GM12878 (cell line): ENCODE measurements at regions not wholly inside any gene's neighbourhood (a gene's known extent, or its start where the extent isn't known, plus 50 kb on each side); places are given as distances from the start of the nearest gene placed in this dataset.

Experiments used
- ATAC-seq: fragments of 200-7000 bp; cut with Tn5 transposase; 3 replicates; pipeline ENCODE4 v1.9.1; 2020; ENCODE audit warnings: mild to moderate bottlenecking, moderate library complexity
- BruUV-seq: library from RNA; stranded (reverse); fragments of 400-500 nt; replicated peaks from 2 replicates; lab custom pipeline; 2021; lab: Mats Ljungman, UMichigan
- CTCF ChIA-PET: fragments of 300-600 bp; sonication (Branson Sonifier 250); formaldehyde crosslinking; extraction: SDS; loops from one replicate; lab custom pipeline; 2021; ENCODE audit warnings: inconsistent platforms; lab: Yijun Ruan, JAX
- POLR2A ChIA-PET: fragments of 350-600 bp; formaldehyde crosslinking; extraction: SDS; loops from one replicate; lab custom pipeline; 2021; ENCODE audit warnings: inconsistent platforms; lab: Charles Lee
- RAD21 ChIA-PET: fragments of 300-600 bp; sonication (Branson Sonifier 250); formaldehyde crosslinking; loops from one replicate; lab custom pipeline; 2023; ENCODE audit warnings: antibody characterized with exemption; ENCODE audit not compliant: unreplicated experiment; lab: Charles Lee
- SMC1A ChIA-PET: fragments of 300-600 bp; sonication (Branson Sonifier 250); formaldehyde crosslinking; loops from one replicate; lab custom pipeline; 2023; ENCODE audit not compliant: unreplicated experiment, uncharacterized antibody; lab: Charles Lee
- DNase-seq: peaks from one replicate; pipeline ENCODE4 v3.0.0-alpha.2; 2011; ENCODE audit warnings: low read depth, low spot score
- FAIRE-seq: peaks from 3 replicates; lab custom pipeline; 2011; peaks lifted over from hg19 to GRCh38; lab: Jason Lieb, UNC
- H2AFZ ChIP-seq: 2 replicates; pipeline ENCODE4 v1.6.0; 2011; ENCODE audit warnings: low read depth, low read length, control low read depth; ENCODE audit not compliant: control insufficient read depth
- H3K27ac ChIP-seq: 2 replicates; pipeline ENCODE4 v1.5.1; 2011; ENCODE audit warnings: control low read depth; ENCODE audit not compliant: control insufficient read depth, insufficient read depth
- H3K27me3 ChIP-seq, 2 experiments: replicated peaks in 1 of 2; 2 replicates each; pipeline versions ENCODE4 v1.6.0 to v1.6.1; 2011; ENCODE audit warnings: low read length in 1 of 2; ENCODE audit not compliant: control insufficient read depth in 2 of 2, insufficient read depth in 2 of 2
- H3K36me3 ChIP-seq, 2 experiments: 2 replicates each; pipeline ENCODE4 v1.5.1; 2011; ENCODE audit warnings: low read length in 1 of 2; ENCODE audit not compliant: control insufficient read depth in 2 of 2, insufficient read depth in 2 of 2
- H3K4me1 ChIP-seq: 2 replicates; pipeline ENCODE4 v1.6.1; 2011; ENCODE audit warnings: mild to moderate bottlenecking, low read length, moderate library complexity, mixed read lengths; ENCODE audit not compliant: control insufficient read depth, insufficient read depth
- H3K4me2 ChIP-seq: 2 replicates; pipeline ENCODE4 v1.6.0; 2011; ENCODE audit warnings: control low read depth; ENCODE audit not compliant: control insufficient read depth, insufficient read depth
- H3K4me3 ChIP-seq: fragments of 200-600 bp; sonication (generic); 2 replicates; pipeline ENCODE4 v1.5.1; 2016
- H3K79me2 ChIP-seq: 2 replicates; pipeline ENCODE4 v1.6.0; 2011; ENCODE audit warnings: low read length; ENCODE audit not compliant: control insufficient read depth, insufficient read depth
- H3K9ac ChIP-seq: 2 replicates; pipeline ENCODE4 v1.8.0; 2011; ENCODE audit warnings: low read length, control low read depth, mixed read lengths; ENCODE audit not compliant: control insufficient read depth, insufficient read depth
- H3K9me3 ChIP-seq: replicated peaks from 3 replicates; pipeline ENCODE4 v1.5.1; 2011; ENCODE audit warnings: mild to moderate bottlenecking, low read length; ENCODE audit not compliant: control insufficient read depth, insufficient read depth
- H4K20me1 ChIP-seq: 2 replicates; pipeline ENCODE4 v1.6.0; 2011; ENCODE audit not compliant: control insufficient read depth, insufficient read depth
- BRCA1 ChIP-seq: IDR thresholded peaks from 2 replicates; pipeline ENCODE4 v1.6.1; 2011; ENCODE audit warnings: low read depth, low read length, improper control_type of control experiment
- CHD1 ChIP-seq: IDR thresholded peaks from 2 replicates; pipeline ENCODE4 v1.6.1; 2012; ENCODE audit warnings: low read depth, low read length, improper control_type of control experiment
- CHD2 ChIP-seq: IDR thresholded peaks from 2 replicates; pipeline ENCODE4 v1.6.1; 2011; ENCODE audit warnings: low read depth, low read length, improper control_type of control experiment, borderline replicate concordance
- CHD4 ChIP-seq: fragments of 200-600 bp; sonication (generic); IDR thresholded peaks from 2 replicates; pipeline ENCODE4 v1.6.1; 2016; ENCODE audit warnings: mild to moderate bottlenecking
- NBN ChIP-seq: fragments of 450-650 bp; IDR thresholded peaks from 2 replicates; pipeline ENCODE4 v1.6.1; 2016
- NR2C1 ChIP-seq: fragments of 450-650 bp; IDR thresholded peaks from 2 replicates; pipeline ENCODE4 v1.6.1; 2017; ENCODE audit warnings: antibody characterized with exemption, mild to moderate bottlenecking, moderate library complexity
- NR2C2 ChIP-seq: IDR thresholded peaks from 2 replicates; pipeline ENCODE4 v1.6.1; 2011; ENCODE audit warnings: borderline replicate concordance, low read depth; ENCODE audit not compliant: control insufficient read depth, insufficient read length
- POU2F2 ChIP-seq: IDR thresholded peaks from 3 replicates; pipeline ENCODE4 v1.6.1; 2011; ENCODE audit warnings: low read depth, mild to moderate bottlenecking, low read length, borderline replicate concordance
- RB1 ChIP-seq: fragments of 450-650 bp; formaldehyde crosslinking; IDR thresholded peaks from 2 replicates; pipeline ENCODE4 v1.6.1; 2017; ENCODE audit warnings: mild to moderate bottlenecking, borderline replicate concordance
- SMC3 ChIP-seq: IDR thresholded peaks from 2 replicates; pipeline ENCODE4 v1.6.1; 2011; ENCODE audit warnings: low read length, improper control_type of control experiment, borderline replicate concordance
- SPI1 ChIP-seq: IDR thresholded peaks from 2 replicates; pipeline ENCODE4 v1.6.1; 2011; ENCODE audit warnings: low read depth, mild to moderate bottlenecking, low read length, moderate library complexity, borderline replicate concordance; ENCODE audit not compliant: insufficient read depth
- SREBF2 ChIP-seq: IDR thresholded peaks from 2 replicates; pipeline ENCODE4 v1.6.1; 2012; ENCODE audit warnings: mild to moderate bottlenecking, low read length
- TBL1XR1 ChIP-seq: IDR thresholded peaks from 2 replicates; pipeline ENCODE4 v1.6.1; 2012; ENCODE audit warnings: low read depth, low read length, improper control_type of control experiment
- TCF7 ChIP-seq: IDR thresholded peaks from 2 replicates; pipeline ENCODE4 v1.6.1; 2014; ENCODE audit warnings: antibody characterized with exemption, borderline replicate concordance
- YBX1 ChIP-seq: fragments of 450-650 bp; IDR thresholded peaks from 2 replicates; pipeline ENCODE4 v1.6.1; 2016; ENCODE audit warnings: antibody characterized with exemption
- ZNF274 ChIP-seq: IDR thresholded peaks from one replicate; pipeline ENCODE4 v1.8.0; 2011; ENCODE audit not compliant: insufficient read length, insufficient read depth
- ZZZ3 ChIP-seq: IDR thresholded peaks from 2 replicates; pipeline ENCODE4 v1.6.1; 2011; ENCODE audit warnings: low read depth; ENCODE audit not compliant: control insufficient read depth, insufficient read length
- WGBS: methylation state at CpG from one replicate; pipeline ENCODE4 v1.1.6; 2016; ENCODE audit warnings: low lambda C conversion rate; ENCODE audit not compliant: insufficient replicate concordance, insufficient coverage; ENCODE audit errors: missing lambda C conversion rate; 5-methylcytosine and 5-hydroxymethylcytosine counted together
- in situ Hi-C: fragments of 300-500 bp; cut with MboI; formaldehyde crosslinking; loops from 9 replicates; pipeline ENCODE4 v1.14.3; 2018; ENCODE audit warnings: mixed read lengths
- intact Hi-C: fragments of 100-400 bp; cut with micrococcal nuclease; formaldehyde crosslinking; loops from one replicate; pipeline ENCODE4 v1.14.2; 2022; ENCODE audit not compliant: unreplicated experiment
- TF ChIP-seq, protein P1 (sequence below): IDR thresholded peaks from 2 replicates; pipeline ENCODE4 v1.6.1; 2012; ENCODE audit warnings: mild to moderate bottlenecking, low read depth, low read length
- TF ChIP-seq, protein P2 (sequence below): fragments of 450-650 bp; IDR thresholded peaks from 2 replicates; pipeline ENCODE4 v1.6.1; 2017; ENCODE audit warnings: mild to moderate bottlenecking, low read depth, inconsistent platforms; ENCODE audit not compliant: poor library complexity, severe bottlenecking

- CTCF ChIA-PET = no interaction called here
- no peaks in the 10 kb centered on the region; the same call in 2 of the 3 replicates for H3K9me3 ChIP-seq
- no peaks in the 10 kb centered on the region for H3K79me2 ChIP-seq
- DNase-seq (no peak), FAIRE-seq (no peak)
- POLR2A ChIA-PET = no interaction called here
- RAD21 ChIA-PET = interaction anchor here (0.6 kb wide), 1 partner anchor 228 kb away, joined by 3 read pairs; no protein-coding TSS in a partner anchor
- BruUV-seq = no TSS peak
- no peak overlapping the region for H2AFZ ChIP-seq
- TF ChIP-seq CHD4 = no peak
- no peak for TF ChIP-seq POU2F2
- TF ChIP-seq ZNF274 = no peak
- no peak for TF ChIP-seq SREBF2
- no peak for TF ChIP-seq NR2C1
- no peak for TF ChIP-seq NBN
- no peak for TF ChIP-seq NR2C2
- TF ChIP-seq, protein P1, sequence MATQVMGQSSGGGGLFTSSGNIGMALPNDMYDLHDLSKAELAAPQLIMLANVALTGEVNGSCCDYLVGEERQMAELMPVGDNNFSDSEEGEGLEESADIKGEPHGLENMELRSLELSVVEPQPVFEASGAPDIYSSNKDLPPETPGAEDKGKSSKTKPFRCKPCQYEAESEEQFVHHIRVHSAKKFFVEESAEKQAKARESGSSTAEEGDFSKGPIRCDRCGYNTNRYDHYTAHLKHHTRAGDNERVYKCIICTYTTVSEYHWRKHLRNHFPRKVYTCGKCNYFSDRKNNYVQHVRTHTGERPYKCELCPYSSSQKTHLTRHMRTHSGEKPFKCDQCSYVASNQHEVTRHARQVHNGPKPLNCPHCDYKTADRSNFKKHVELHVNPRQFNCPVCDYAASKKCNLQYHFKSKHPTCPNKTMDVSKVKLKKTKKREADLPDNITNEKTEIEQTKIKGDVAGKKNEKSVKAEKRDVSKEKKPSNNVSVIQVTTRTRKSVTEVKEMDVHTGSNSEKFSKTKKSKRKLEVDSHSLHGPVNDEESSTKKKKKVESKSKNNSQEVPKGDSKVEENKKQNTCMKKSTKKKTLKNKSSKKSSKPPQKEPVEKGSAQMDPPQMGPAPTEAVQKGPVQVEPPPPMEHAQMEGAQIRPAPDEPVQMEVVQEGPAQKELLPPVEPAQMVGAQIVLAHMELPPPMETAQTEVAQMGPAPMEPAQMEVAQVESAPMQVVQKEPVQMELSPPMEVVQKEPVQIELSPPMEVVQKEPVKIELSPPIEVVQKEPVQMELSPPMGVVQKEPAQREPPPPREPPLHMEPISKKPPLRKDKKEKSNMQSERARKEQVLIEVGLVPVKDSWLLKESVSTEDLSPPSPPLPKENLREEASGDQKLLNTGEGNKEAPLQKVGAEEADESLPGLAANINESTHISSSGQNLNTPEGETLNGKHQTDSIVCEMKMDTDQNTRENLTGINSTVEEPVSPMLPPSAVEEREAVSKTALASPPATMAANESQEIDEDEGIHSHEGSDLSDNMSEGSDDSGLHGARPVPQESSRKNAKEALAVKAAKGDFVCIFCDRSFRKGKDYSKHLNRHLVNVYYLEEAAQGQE = no peak
- no peak for TF ChIP-seq TBL1XR1
- TF ChIP-seq ZZZ3 = no peak
- no peak for TF ChIP-seq YBX1
- no peak for TF ChIP-seq TCF7
- TF ChIP-seq SMC3 = no peak
- no peak for TF ChIP-seq RB1
- TF ChIP-seq CHD2 = no peak
- no peak for TF ChIP-seq CHD1
- TF ChIP-seq SPI1 = no peak
- TF ChIP-seq, protein P2, sequence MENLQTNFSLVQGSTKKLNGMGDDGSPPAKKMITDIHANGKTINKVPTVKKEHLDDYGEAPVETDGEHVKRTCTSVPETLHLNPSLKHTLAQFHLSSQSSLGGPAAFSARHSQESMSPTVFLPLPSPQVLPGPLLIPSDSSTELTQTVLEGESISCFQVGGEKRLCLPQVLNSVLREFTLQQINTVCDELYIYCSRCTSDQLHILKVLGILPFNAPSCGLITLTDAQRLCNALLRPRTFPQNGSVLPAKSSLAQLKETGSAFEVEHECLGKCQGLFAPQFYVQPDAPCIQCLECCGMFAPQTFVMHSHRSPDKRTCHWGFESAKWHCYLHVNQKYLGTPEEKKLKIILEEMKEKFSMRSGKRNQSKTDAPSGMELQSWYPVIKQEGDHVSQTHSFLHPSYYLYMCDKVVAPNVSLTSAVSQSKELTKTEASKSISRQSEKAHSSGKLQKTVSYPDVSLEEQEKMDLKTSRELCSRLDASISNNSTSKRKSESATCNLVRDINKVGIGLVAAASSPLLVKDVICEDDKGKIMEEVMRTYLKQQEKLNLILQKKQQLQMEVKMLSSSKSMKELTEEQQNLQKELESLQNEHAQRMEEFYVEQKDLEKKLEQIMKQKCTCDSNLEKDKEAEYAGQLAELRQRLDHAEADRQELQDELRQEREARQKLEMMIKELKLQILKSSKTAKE = no peak
- no peak for TF ChIP-seq BRCA1
- TF ChIP-seq, all 136 proteins: peak for 0
- Histone ChIP-seq H4K20me1 (no peaks in the 10 kb centered on the region), H3K36me3 (no peaks in the 10 kb centered on the region), H3K4me3 (no peak overlapping the region), H3K4me2 (no peak overlapping the region), H3K27me3 (peaks cover 0 to 2% of the 10 kb centered on the region in 2 experiments; a peak in 1 of 4 replicates), H3K9ac (no peak overlapping the region), H3K4me1 (no peaks in the 10 kb centered on the region), H3K27ac (no peak overlapping the region)
- WGBS = 15% methylated on average over 4 of the region's 4 CpGs
- intact Hi-C loops (no loop called here), in situ Hi-C loops (no loop called here)
- SMC1A ChIA-PET = no interaction called here
- ATAC-seq = no peak
Measured at GRCh38 chr6:150535151-150535804, 64.4 kb upstream of the PLEKHG1 start.
